Cardiac fibroblast (primary cell): ENCODE measurements at regions not wholly inside any gene's neighbourhood (a gene's known extent, or its start where the extent isn't known, plus 50 kb on each side); places are given as distances from the start of the nearest gene placed in this dataset.
A peak's percentile ranks its signal among the peaks of the same experiment; 100 is the strongest.

ENCODE experiments used
- DNase-seq, 2 donors: peaks; one replicate each; pipeline versions ENCODE4 v3.0.0 to v3.0.0-alpha.2; 2010; ENCODE audit warnings: low read depth in 2 of 2
- H3K4me3 ChIP-seq, 2 donors: replicated peaks in 1 of 2; 1 replicate in 1 of 2; 2 replicates in 1 of 2; pipeline ENCODE4 v1.5.1; 2011; ENCODE audit warnings: low read depth in 2 of 2, low read length in 2 of 2, mild to moderate bottlenecking in 2 of 2, moderate library complexity in 1 of 2
- TF ChIP-seq, protein P1 (sequence below): IDR thresholded peaks from one replicate; pipeline ENCODE4 v1.5.1; 2011; ENCODE audit warnings: low read depth, mild to moderate bottlenecking, low read length, inconsistent platforms

- TF ChIP-seq, protein P1, sequence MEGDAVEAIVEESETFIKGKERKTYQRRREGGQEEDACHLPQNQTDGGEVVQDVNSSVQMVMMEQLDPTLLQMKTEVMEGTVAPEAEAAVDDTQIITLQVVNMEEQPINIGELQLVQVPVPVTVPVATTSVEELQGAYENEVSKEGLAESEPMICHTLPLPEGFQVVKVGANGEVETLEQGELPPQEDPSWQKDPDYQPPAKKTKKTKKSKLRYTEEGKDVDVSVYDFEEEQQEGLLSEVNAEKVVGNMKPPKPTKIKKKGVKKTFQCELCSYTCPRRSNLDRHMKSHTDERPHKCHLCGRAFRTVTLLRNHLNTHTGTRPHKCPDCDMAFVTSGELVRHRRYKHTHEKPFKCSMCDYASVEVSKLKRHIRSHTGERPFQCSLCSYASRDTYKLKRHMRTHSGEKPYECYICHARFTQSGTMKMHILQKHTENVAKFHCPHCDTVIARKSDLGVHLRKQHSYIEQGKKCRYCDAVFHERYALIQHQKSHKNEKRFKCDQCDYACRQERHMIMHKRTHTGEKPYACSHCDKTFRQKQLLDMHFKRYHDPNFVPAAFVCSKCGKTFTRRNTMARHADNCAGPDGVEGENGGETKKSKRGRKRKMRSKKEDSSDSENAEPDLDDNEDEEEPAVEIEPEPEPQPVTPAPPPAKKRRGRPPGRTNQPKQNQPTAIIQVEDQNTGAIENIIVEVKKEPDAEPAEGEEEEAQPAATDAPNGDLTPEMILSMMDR = no peak
- DNase-seq = no peak
- no peak overlapping the region for H3K4me3 ChIP-seq
Measured at GRCh38 chr18:22334567-22334966, 83.1 kb downstream of the CTAGE1 start.

DNA sequence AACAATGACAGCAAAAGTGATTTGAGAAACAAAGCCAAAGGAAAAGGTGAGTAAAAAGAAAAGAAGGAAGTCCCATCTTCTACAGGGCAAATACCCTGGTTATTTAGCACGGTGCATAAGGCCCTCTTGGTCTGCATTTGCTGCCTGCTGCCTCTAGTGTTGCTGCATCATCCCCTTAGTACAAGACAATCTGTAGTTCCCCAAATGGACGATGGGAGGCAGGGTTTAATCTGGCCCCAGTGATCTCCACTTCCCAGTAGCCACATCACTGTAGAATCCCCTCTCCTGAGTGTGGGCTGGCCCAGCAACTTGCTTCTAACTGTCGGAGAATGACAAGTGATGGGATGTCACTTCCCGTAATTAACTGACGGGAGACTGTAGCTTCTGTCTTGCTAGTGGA lies 85.1 kb downstream of the CTAGE1 start:
- DNase-seq = peak in 1 of 2 donors; percentile 18
- H3K4me3 ChIP-seq = no peak overlapping the region
- TF ChIP-seq, protein P1 = no peak

DNA sequence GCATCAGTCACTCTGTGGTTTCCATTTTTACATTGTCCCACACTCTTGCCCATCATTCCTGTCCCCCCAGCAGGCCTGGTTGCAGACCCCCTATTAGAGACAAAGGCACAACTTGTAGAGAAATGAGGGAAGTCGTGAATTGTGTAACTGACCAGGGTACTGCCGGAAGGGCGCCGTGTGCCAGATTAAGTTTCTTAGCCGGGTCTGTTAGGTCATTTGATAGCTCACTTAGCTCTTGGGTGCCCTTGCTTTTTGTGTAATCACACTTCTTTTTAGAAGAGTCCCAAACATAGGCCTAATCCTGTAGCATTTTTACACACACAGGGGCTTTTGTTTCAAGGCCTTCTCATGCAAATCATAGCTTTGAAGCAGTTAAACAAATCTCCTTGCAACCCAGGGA lies 87.2 kb downstream of the CTAGE1 start:
- TF ChIP-seq, protein P1 = no peak
- DNase-seq = no peak
- no peak overlapping the region for H3K4me3 ChIP-seq

GRCh38 chr18:22325396-22325795 lies 92.3 kb downstream of the CTAGE1 start:
- no peak for DNase-seq
- TF ChIP-seq, protein P1 = no peak
- H3K4me3 ChIP-seq = no peak overlapping the region

DNA sequence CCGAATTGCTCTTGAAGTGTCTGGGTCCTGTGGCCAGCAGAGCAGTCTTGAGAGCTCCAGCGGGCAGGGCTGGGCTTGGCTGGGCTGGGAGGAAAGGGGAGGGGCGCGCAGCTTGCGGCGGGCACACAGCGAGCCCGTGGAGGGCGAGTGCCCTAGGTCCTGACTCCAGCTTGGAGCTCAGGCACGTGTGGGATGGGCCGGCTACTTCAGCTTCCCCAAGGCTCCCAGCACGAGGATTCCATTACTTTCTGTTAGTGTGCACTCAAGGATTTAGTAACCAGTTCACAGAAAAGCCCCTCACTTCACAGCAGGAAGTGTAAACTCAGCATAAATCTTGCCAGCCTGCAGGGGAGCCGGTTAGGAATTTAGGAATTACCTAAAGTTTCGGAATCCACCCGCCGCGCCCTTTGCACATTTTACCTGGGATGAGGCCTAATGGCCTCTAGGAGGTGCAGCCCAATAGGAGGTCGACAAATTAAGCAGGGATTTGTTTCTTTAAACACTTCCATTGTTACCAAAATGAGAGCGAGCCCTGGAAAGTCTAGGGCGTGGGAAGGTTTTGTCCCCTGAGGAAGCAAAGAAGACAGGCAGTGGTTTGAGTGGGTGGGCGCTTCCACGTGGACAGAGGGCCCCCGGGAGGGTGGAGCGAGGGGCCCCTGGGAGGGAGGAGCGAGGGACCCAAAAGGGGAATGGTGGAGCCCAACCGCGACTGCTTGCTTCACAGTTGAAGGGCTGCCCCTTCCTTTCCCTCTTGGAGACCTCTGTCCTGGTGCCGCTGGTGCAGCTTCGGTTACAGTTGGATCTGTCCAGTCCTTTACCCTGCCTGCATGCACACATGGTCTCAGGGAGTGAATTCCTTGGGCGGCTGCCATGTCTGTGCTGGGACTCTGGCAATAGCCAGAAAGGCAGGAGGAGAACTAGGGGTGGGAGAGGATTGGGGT lies 93.3 kb downstream of the CTAGE1 start:
- DNase-seq = peak; percentile 29 to 66
- TF ChIP-seq, protein P1 = peak; percentile 30
- H3K4me3 ChIP-seq = peak overlapping the region; percentile 4 to 34

DNA sequence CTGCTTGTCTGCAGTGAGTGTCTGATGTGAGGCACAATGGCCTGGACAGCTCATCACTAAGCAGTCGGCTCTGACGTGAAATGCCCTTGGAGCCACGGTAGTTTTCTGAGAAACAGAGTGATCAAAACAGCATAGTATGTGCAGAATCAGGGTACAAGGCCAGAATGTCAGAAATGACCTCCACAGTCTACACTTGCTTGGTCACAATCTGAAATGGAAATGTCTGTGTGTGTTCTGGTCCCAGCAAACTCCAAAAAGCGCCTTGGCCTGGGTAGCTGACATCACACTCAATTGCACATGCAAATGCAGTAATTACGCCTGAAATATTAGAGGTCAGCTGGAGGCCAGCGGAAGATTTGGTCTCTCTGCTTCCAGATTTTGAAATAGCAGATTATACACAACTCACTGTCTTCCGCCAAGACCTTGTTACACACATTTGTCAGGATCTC lies 95.4 kb downstream of the CTAGE1 start:
- DNase-seq = peak; percentile 31 to 82
- no peak overlapping the region for H3K4me3 ChIP-seq
- TF ChIP-seq, protein P1 = no peak
